B cell (primary cell): ENCODE measurements at regions not wholly inside any gene's neighbourhood (a gene's known extent, or its start where the extent isn't known, plus 50 kb on each side); places are given as distances from the start of the nearest gene placed in this dataset.

ENCODE experiments used
- EZH2 ChIP-seq: IDR thresholded peaks from 2 replicates; pipeline ENCODE4 v1.6.1; 2012; ENCODE audit warnings: borderline replicate concordance, low read depth, mild to moderate bottlenecking, moderate library complexity, low read length; ENCODE audit not compliant: insufficient read depth, poor library complexity, severe bottlenecking
- TF ChIP-seq, protein P1 (sequence below): fragments of 200-600 bp; IDR thresholded peaks from one replicate; pipeline ENCODE4 v1.8.0; 2022; ENCODE audit warnings: antibody characterized with exemption, mild to moderate bottlenecking

DNA sequence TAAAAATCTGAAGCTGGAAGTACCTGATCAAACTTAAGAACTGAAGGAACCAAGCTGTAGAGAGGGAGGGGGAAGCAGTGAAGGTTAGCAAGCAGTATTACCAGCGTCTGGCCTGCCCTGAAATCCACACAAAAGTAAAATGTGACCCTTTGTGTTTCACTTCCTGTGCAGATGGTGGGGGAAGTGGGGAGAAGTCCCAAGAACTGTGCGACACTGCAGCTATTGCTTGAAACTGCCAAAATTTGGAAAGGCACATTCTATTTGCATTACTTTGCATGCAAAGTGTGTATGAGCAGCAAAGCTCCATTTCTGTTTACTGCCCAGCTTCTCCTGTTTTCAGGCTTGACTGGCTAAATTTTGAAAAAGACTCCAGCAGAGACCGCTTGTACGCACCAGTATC, 72.1 kb upstream of the BMAL1 start:
- TF ChIP-seq, protein P1, sequence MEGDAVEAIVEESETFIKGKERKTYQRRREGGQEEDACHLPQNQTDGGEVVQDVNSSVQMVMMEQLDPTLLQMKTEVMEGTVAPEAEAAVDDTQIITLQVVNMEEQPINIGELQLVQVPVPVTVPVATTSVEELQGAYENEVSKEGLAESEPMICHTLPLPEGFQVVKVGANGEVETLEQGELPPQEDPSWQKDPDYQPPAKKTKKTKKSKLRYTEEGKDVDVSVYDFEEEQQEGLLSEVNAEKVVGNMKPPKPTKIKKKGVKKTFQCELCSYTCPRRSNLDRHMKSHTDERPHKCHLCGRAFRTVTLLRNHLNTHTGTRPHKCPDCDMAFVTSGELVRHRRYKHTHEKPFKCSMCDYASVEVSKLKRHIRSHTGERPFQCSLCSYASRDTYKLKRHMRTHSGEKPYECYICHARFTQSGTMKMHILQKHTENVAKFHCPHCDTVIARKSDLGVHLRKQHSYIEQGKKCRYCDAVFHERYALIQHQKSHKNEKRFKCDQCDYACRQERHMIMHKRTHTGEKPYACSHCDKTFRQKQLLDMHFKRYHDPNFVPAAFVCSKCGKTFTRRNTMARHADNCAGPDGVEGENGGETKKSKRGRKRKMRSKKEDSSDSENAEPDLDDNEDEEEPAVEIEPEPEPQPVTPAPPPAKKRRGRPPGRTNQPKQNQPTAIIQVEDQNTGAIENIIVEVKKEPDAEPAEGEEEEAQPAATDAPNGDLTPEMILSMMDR = no peak
- no peak for TF ChIP-seq EZH2
